ENCODE measurements at regions not wholly inside any gene's neighbourhood (a gene's known extent, or its start where the extent isn't known, plus 50 kb on each side); places are given as distances from the start of the nearest gene placed in this dataset.

GRCh38 chr5:68648944-68649857 lies 433.6 kb downstream of the PIK3R1 start:
- no peak for DNase-seq (ENCODE audit: low read depth in 2 of 2, low spot score in 1 of 2)

GRCh38 chr5:68652534-68652965 lies 437.0 kb downstream of the PIK3R1 start:
- no peak for DNase-seq (ENCODE audit: low read depth in 2 of 2, low spot score in 1 of 2)

GRCh38 chr5:68653471-68653870 lies 437.9 kb downstream of the PIK3R1 start:
- no peak for DNase-seq (ENCODE audit: low read depth in 2 of 2, low spot score in 1 of 2)

GRCh38 chr5:68657055-68657961 lies 436.5 kb upstream of the SLC30A5 start:
- DNase-seq (ENCODE audit: low read depth in 2 of 2, low spot score in 1 of 2): no peak

GRCh38 chr5:68658810-68659372 lies 434.9 kb upstream of the SLC30A5 start:
- no peak for DNase-seq (ENCODE audit: low read depth in 2 of 2, low spot score in 1 of 2)

GRCh38 chr5:68659881-68660280 lies 433.9 kb upstream of the SLC30A5 start:
- DNase-seq (ENCODE audit: low read depth in 2 of 2, low spot score in 1 of 2): no peak

- no peak for DNase-seq (ENCODE audit: low read depth in 2 of 2, low spot score in 1 of 2)
Observed at GRCh38 chr5:68661237-68661636, 432.6 kb upstream of the SLC30A5 start.

GRCh38 chr5:68662804-68663307 lies 431.0 kb upstream of the SLC30A5 start:
- DNase-seq (ENCODE audit: low read depth in 2 of 2, low spot score in 1 of 2): no peak

GRCh38 chr5:68669864-68670575 lies 423.8 kb upstream of the SLC30A5 start:
- no peak for DNase-seq (ENCODE audit: low read depth in 2 of 2, low spot score in 1 of 2)

- DNase-seq (ENCODE audit: low read depth in 2 of 2, low spot score in 1 of 2): no peak
Observed at GRCh38 chr5:68673106-68673822, 420.6 kb upstream of the SLC30A5 start.

GRCh38 chr5:68673823-68674180 lies 420.0 kb upstream of the SLC30A5 start:
- DNase-seq (ENCODE audit: low read depth in 2 of 2, low spot score in 1 of 2): no peak

GRCh38 chr5:68679041-68679440 lies 414.8 kb upstream of the SLC30A5 start:
- DNase-seq (ENCODE audit: low read depth in 2 of 2, low spot score in 1 of 2): no peak

- no peak for DNase-seq (ENCODE audit: low read depth in 2 of 2, low spot score in 1 of 2)
Observed at GRCh38 chr5:68680366-68680765, 413.4 kb upstream of the SLC30A5 start.

GRCh38 chr5:68681929-68682328 lies 411.9 kb upstream of the SLC30A5 start:
- no peak for DNase-seq (ENCODE audit: low read depth in 2 of 2, low spot score in 1 of 2)

- no peak for DNase-seq (ENCODE audit: low read depth in 2 of 2, low spot score in 1 of 2)
Observed at GRCh38 chr5:68682400-68683160, 411.2 kb upstream of the SLC30A5 start.

- no peak for DNase-seq (ENCODE audit: low read depth in 2 of 2, low spot score in 1 of 2)
Observed at GRCh38 chr5:68683632-68684036, 410.2 kb upstream of the SLC30A5 start.

- no peak for DNase-seq (ENCODE audit: low read depth in 2 of 2, low spot score in 1 of 2)
Observed at GRCh38 chr5:68685863-68686262, 408.0 kb upstream of the SLC30A5 start.

- no peak for DNase-seq (ENCODE audit: low read depth in 2 of 2, low spot score in 1 of 2)
Observed at GRCh38 chr5:68688547-68688946, 405.3 kb upstream of the SLC30A5 start.

- no peak for DNase-seq (ENCODE audit: low read depth in 2 of 2, low spot score in 1 of 2)
Observed at GRCh38 chr5:68689010-68689409, 404.8 kb upstream of the SLC30A5 start.

Measured in stimulated activated CD8-positive, alpha-beta memory T cell treated with anti-CD3 and anti-CD28 coated beads, Interleukin-4, amount 100 ng/mL, for 1 hour (primary cell).